ENCODE measurements at regions not wholly inside any gene's neighbourhood (a gene's known extent, or its start where the extent isn't known, plus 50 kb on each side); places are given as distances from the start of the nearest gene placed in this dataset.

GRCh38 chr20:19828232-19828631, 70.2 kb downstream of the RIN2 start:
- H3K9me3 Mint-ChIP-seq: no peaks in the 10 kb centered on the region
- H3K9me3 ChIP-seq: no peaks in the 10 kb centered on the region
- peak overlapping the region in 1 of 3 donors; percentile 23 for H3K4me3 Mint-ChIP-seq
- H3K4me3 ChIP-seq (ENCODE audit: control insufficient read depth in 1 of 2, extremely low read depth in 1 of 2, low read length in 1 of 2): no peak overlapping the region
- no peaks in the 10 kb centered on the region for H3K36me3 Mint-ChIP-seq
- peaks cover 6% of the 10 kb centered on the region in 2 experiments for H3K4me1 ChIP-seq (ENCODE audit: control insufficient read depth in 1 of 2, extremely low read depth in 1 of 2, insufficient read depth in 2 of 2, low read length in 2 of 2)
- peak in 3 of 4 experiments; percentile 37 to 56 (median 54) for ATAC-seq (replicated peaks in 1 of 4)
- peaks cover 0 to 11% of the 10 kb centered on the region in 2 experiments for H3K27me3 ChIP-seq (replicated peaks in 1 of 2; ENCODE audit: control insufficient read depth in 2 of 2, extremely low read depth in 1 of 2, insufficient read depth in 2 of 2, low read length in 1 of 2)
- DNase-seq: peak in 3 of 35 experiments; percentile 0 to 12 (median 6)
- peaks cover 3 to 7% of the 10 kb centered on the region in 2 donors for H3K27me3 Mint-ChIP-seq
- no peak overlapping the region for H3K27ac ChIP-seq (ENCODE audit: low read length)
- H3K36me3 ChIP-seq (ENCODE audit: control insufficient read depth in 2 of 2, extremely low read depth in 1 of 2, insufficient read depth in 1 of 2, low read length in 1 of 2): no peaks in the 10 kb centered on the region
- CTCF ChIA-PET: interaction anchor here in 1 of 2 donors (0.7 kb wide), 1 partner anchor 1719 kb away, joined by 3 read pairs; no protein-coding TSS in a partner anchor
- no CpG with 5 or more reads among the region's 4 CpGs for WGBS (ENCODE audit: insufficient coverage)
- POLR2A ChIA-PET: no interaction called here
- H3K27ac Mint-ChIP-seq: no peak overlapping the region
- H3K4me1 Mint-ChIP-seq: peaks cover 10 to 16% (median 15%) of the 10 kb centered on the region in 3 donors

DNA sequence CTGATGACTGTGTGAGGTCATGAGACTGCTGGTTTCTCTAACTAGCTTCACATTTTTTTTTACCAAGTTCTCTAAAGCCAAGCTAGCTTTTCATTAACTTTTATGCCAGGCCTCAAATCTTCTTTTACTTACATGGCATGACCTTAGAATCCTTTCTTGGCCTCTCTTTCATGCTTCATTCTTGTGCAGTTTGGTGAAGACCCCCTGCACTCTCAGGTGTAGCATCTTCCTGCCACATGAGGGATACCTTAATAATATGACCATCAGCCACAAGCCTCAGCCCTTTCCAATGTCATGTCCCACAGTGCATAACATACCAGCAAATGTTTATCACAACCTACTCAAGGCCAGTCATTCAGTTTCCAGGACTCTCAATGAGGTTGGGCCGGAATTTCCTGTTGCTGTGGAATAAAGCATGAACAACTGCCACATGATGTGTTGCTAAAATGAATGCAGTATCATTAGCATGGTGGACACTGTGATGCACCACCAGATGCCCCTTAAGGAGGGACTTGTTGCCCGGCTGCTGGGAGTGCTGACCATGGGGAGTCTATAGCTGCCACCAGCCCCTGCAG, 72.2 kb downstream of the RIN2 start:
- Histone ChIP-seq H3K4me1 (ENCODE audit: control insufficient read depth in 1 of 2, extremely low read depth in 1 of 2, insufficient read depth in 2 of 2, low read length in 2 of 2) (peaks cover 6% of the 10 kb centered on the region in 2 experiments), H3K27ac (ENCODE audit: low read length) (no peak overlapping the region), H3K27me3 (replicated peaks in 1 of 2; ENCODE audit: control insufficient read depth in 2 of 2, extremely low read depth in 1 of 2, insufficient read depth in 2 of 2, low read length in 1 of 2) (peaks cover 0 to 19% of the 10 kb centered on the region in 2 experiments), H3K9me3 (no peaks in the 10 kb centered on the region), H3K36me3 (ENCODE audit: control insufficient read depth in 2 of 2, extremely low read depth in 1 of 2, insufficient read depth in 1 of 2, low read length in 1 of 2) (no peaks in the 10 kb centered on the region), H3K4me3 (ENCODE audit: control insufficient read depth in 1 of 2, extremely low read depth in 1 of 2, low read length in 1 of 2) (no peak overlapping the region)
- Mint-ChIP-seq H3K4me3 (no peak overlapping the region), H3K27ac (no peak overlapping the region), H3K9me3 (no peaks in the 10 kb centered on the region), H3K4me1 (peaks cover 10 to 16% (median 15%) of the 10 kb centered on the region in 3 donors), H3K36me3 (no peaks in the 10 kb centered on the region), H3K27me3 (peaks cover 3 to 7% of the 10 kb centered on the region in 2 donors)
- 89% methylated on average over 1 of the region's 2 CpGs for WGBS (ENCODE audit: insufficient coverage)
- no peak for ATAC-seq (replicated peaks in 1 of 4)
- DNase-seq: no peak
- CTCF ChIA-PET: no interaction called here
- POLR2A ChIA-PET: no interaction called here

- H3K9me3 Mint-ChIP-seq: no peaks in the 10 kb centered on the region
- peaks cover 3 to 7% of the 10 kb centered on the region in 2 donors for H3K27me3 Mint-ChIP-seq
- H3K36me3 Mint-ChIP-seq: no peaks in the 10 kb centered on the region
- H3K4me1 Mint-ChIP-seq: peaks cover 10 to 16% (median 15%) of the 10 kb centered on the region in 3 donors
- H3K4me3 Mint-ChIP-seq: no peak overlapping the region
- H3K27ac ChIP-seq (ENCODE audit: low read length): no peak overlapping the region
- H3K36me3 ChIP-seq (ENCODE audit: control insufficient read depth in 2 of 2, extremely low read depth in 1 of 2, insufficient read depth in 1 of 2, low read length in 1 of 2): no peaks in the 10 kb centered on the region
- no peaks in the 10 kb centered on the region for H3K9me3 ChIP-seq
- ATAC-seq (replicated peaks in 1 of 4) (no peak), DNase-seq (no peak)
- H3K27ac Mint-ChIP-seq: no peak overlapping the region
- 0% methylated on average over 3 of the region's 5 CpGs for WGBS (ENCODE audit: insufficient coverage)
- H3K27me3 ChIP-seq (replicated peaks in 1 of 2; ENCODE audit: control insufficient read depth in 2 of 2, extremely low read depth in 1 of 2, insufficient read depth in 2 of 2, low read length in 1 of 2): peaks cover 0 to 19% of the 10 kb centered on the region in 2 experiments
- CTCF ChIA-PET: no interaction called here
- H3K4me3 ChIP-seq (ENCODE audit: control insufficient read depth in 1 of 2, extremely low read depth in 1 of 2, low read length in 1 of 2): no peak overlapping the region
- H3K4me1 ChIP-seq (ENCODE audit: control insufficient read depth in 1 of 2, extremely low read depth in 1 of 2, insufficient read depth in 2 of 2, low read length in 2 of 2): peaks cover 6% of the 10 kb centered on the region in 2 experiments
- POLR2A ChIA-PET: no interaction called here
These were observed 74.8 kb downstream of the RIN2 start for GRCh38 chr20:19832875-19833274.

- H3K36me3 ChIP-seq (ENCODE audit: control insufficient read depth in 2 of 2, extremely low read depth in 1 of 2, insufficient read depth in 1 of 2, low read length in 1 of 2): no peaks in the 10 kb centered on the region
- CTCF ChIA-PET: no interaction called here
- H3K9me3 ChIP-seq: no peaks in the 10 kb centered on the region
- no peak overlapping the region for H3K27ac ChIP-seq (ENCODE audit: low read length)
- H3K27me3 Mint-ChIP-seq: peaks cover 3 to 7% of the 10 kb centered on the region in 2 donors
- no peak overlapping the region for H3K4me3 ChIP-seq (ENCODE audit: control insufficient read depth in 1 of 2, extremely low read depth in 1 of 2, low read length in 1 of 2)
- ATAC-seq (replicated peaks in 1 of 4) (no peak), DNase-seq (no peak)
- peaks cover 3 to 4% of the 10 kb centered on the region in 2 experiments for H3K4me1 ChIP-seq (ENCODE audit: control insufficient read depth in 1 of 2, extremely low read depth in 1 of 2, insufficient read depth in 2 of 2, low read length in 2 of 2)
- H3K4me3 Mint-ChIP-seq: no peak overlapping the region
- no peak overlapping the region for H3K27ac Mint-ChIP-seq
- WGBS (ENCODE audit: insufficient coverage): 76% methylated on average over 5 of the region's 6 CpGs
- POLR2A ChIA-PET: no interaction called here
- H3K4me1 Mint-ChIP-seq: peaks cover 6 to 11% (median 10%) of the 10 kb centered on the region in 3 donors
- H3K9me3 Mint-ChIP-seq: no peaks in the 10 kb centered on the region
- H3K27me3 ChIP-seq (replicated peaks in 1 of 2; ENCODE audit: control insufficient read depth in 2 of 2, extremely low read depth in 1 of 2, insufficient read depth in 2 of 2, low read length in 1 of 2): peaks cover 0 to 19% of the 10 kb centered on the region in 2 experiments
- H3K36me3 Mint-ChIP-seq: no peaks in the 10 kb centered on the region
These were observed 75.3 kb downstream of the RIN2 start for GRCh38 chr20:19833395-19833794.

- H3K36me3 Mint-ChIP-seq: no peaks in the 10 kb centered on the region
- no peak overlapping the region for H3K27ac Mint-ChIP-seq
- no CpG with 5 or more reads among the region's 4 CpGs for WGBS (ENCODE audit: insufficient coverage)
- no peak overlapping the region for H3K4me3 Mint-ChIP-seq
- Histone ChIP-seq H3K9me3 (no peaks in the 10 kb centered on the region), H3K36me3 (ENCODE audit: control insufficient read depth in 2 of 2, extremely low read depth in 1 of 2, insufficient read depth in 1 of 2, low read length in 1 of 2) (no peaks in the 10 kb centered on the region), H3K27me3 (replicated peaks in 1 of 2; ENCODE audit: control insufficient read depth in 2 of 2, extremely low read depth in 1 of 2, insufficient read depth in 2 of 2, low read length in 1 of 2) (peaks cover 0 to 19% of the 10 kb centered on the region in 2 experiments), H3K4me1 (ENCODE audit: control insufficient read depth in 1 of 2, extremely low read depth in 1 of 2, insufficient read depth in 2 of 2, low read length in 2 of 2) (no peaks in the 10 kb centered on the region), H3K27ac (ENCODE audit: low read length) (no peak overlapping the region), H3K4me3 (ENCODE audit: control insufficient read depth in 1 of 2, extremely low read depth in 1 of 2, low read length in 1 of 2) (no peak overlapping the region)
- H3K4me1 Mint-ChIP-seq: peaks cover 0 to 9% (median 7%) of the 10 kb centered on the region in 3 donors
- no peaks in the 10 kb centered on the region for H3K9me3 Mint-ChIP-seq
- no peak for DNase-seq
- peaks cover 3 to 7% of the 10 kb centered on the region in 2 donors for H3K27me3 Mint-ChIP-seq
- ATAC-seq (replicated peaks in 1 of 4): no peak
- ChIA-PET CTCF (no interaction called here), POLR2A (no interaction called here)
These were observed 76.2 kb downstream of the RIN2 start for GRCh38 chr20:19834287-19834686.

- Histone ChIP-seq H3K27me3 (replicated peaks in 1 of 2; ENCODE audit: control insufficient read depth in 2 of 2, extremely low read depth in 1 of 2, insufficient read depth in 2 of 2, low read length in 1 of 2) (peaks cover 0 to 19% of the 10 kb centered on the region in 2 experiments), H3K4me1 (ENCODE audit: control insufficient read depth in 1 of 2, extremely low read depth in 1 of 2, insufficient read depth in 2 of 2, low read length in 2 of 2) (no peaks in the 10 kb centered on the region), H3K4me3 (ENCODE audit: control insufficient read depth in 1 of 2, extremely low read depth in 1 of 2, low read length in 1 of 2) (no peak overlapping the region), H3K27ac (ENCODE audit: low read length) (no peak overlapping the region), H3K9me3 (no peaks in the 10 kb centered on the region), H3K36me3 (ENCODE audit: control insufficient read depth in 2 of 2, extremely low read depth in 1 of 2, insufficient read depth in 1 of 2, low read length in 1 of 2) (no peaks in the 10 kb centered on the region)
- Mint-ChIP-seq H3K27ac (no peak overlapping the region), H3K4me1 (peaks cover 0 to 9% (median 7%) of the 10 kb centered on the region in 3 donors), H3K36me3 (no peaks in the 10 kb centered on the region), H3K27me3 (peaks cover 3 to 7% of the 10 kb centered on the region in 2 donors), H3K4me3 (no peak overlapping the region), H3K9me3 (no peaks in the 10 kb centered on the region)
- POLR2A ChIA-PET: no interaction called here
- CTCF ChIA-PET: no interaction called here
- no CpG with 5 or more reads among the region's 1 CpG for WGBS (ENCODE audit: insufficient coverage)
- ATAC-seq (replicated peaks in 1 of 4) (no peak), DNase-seq (no peak)
These were observed 76.7 kb downstream of the RIN2 start for GRCh38 chr20:19834783-19835182.

Data from T-cell (primary cell).